Heart left ventricle (tissue), 13 donors: ENCODE measurements at regions not wholly inside any gene's neighbourhood (a gene's known extent, or its start where the extent isn't known, plus 50 kb on each side); places are given as distances from the start of the nearest gene placed in this dataset.

Experiments
- POLR2A ChIP-seq, 2 donors: fragments of 450-650 bp; IDR thresholded peaks; one replicate each; pipeline ENCODE4 v1.6.1; 2017; ENCODE audit warnings: antibody characterized with exemption in 2 of 2, mild to moderate bottlenecking in 2 of 2, moderate library complexity in 2 of 2
- TF ChIP-seq, protein P1 (sequence below), 12 donors: fragments of 200-600 bp; sonication (generic) in 4 of 12; IDR thresholded peaks; one replicate each; pipeline versions ENCODE4 v1.5.0 to v1.8.0; 2018 to 2022; ENCODE audit warnings: antibody characterized with exemption in 12 of 12, mild to moderate bottlenecking in 5 of 12
- donor health status: ischemic (EF 13 %, LVEDD 7.1; RV severe dilation, severe dysfunction).
- donor health status: DM: no; HTN: yes; CAD: no.
- donor health status: DM: no; HTN: no; CAD: no.
- donor health status: ischemic (EF 25% LVEDD 6.9; RV normal size, moderate dysfunction).
- donor health status: ischemic (EF 25% LVEDD 5.7; RV mildly dilated, moderate dysfunction).
- donor health status: ischemic (EF 35%, LVEDD 5.7; RV mildly dilated, moderate dysfunction).
- donor health status: nonischemic (EF 11% LVEDD 7.7; RV severe dilation, severe dysfunction).
- donor health status: DM: yes; HTN: yes; CAD: no.
- donor health status: PGD.
- donor health status: ischemic (EF 29% LVEDD 5.4; RV normal size, mild dysfunction).
- donor health status: nonischemic (EF 23%, LVEDD 6.1; RV moderate dilation, normal function).

DNA sequence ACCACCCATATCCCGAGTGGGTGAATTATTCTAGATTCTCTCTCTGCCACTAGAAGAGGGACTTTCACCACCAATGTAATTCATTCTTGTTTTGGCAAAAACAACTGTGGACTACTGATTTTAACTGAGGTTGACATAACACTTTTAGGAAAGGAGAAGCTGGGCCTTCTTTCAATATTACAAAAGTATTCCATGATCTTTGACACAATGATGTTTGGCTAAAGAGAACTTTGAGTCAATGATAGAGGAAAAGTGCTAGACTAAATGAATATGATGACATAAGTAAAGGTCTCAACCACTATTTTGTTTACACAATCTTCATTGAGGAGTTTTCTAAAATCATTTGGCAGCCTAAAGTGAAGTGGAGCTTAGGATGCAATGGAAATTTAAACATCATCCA, 336.9 kb upstream of the PDE4D start:
- TF ChIP-seq, protein P1, sequence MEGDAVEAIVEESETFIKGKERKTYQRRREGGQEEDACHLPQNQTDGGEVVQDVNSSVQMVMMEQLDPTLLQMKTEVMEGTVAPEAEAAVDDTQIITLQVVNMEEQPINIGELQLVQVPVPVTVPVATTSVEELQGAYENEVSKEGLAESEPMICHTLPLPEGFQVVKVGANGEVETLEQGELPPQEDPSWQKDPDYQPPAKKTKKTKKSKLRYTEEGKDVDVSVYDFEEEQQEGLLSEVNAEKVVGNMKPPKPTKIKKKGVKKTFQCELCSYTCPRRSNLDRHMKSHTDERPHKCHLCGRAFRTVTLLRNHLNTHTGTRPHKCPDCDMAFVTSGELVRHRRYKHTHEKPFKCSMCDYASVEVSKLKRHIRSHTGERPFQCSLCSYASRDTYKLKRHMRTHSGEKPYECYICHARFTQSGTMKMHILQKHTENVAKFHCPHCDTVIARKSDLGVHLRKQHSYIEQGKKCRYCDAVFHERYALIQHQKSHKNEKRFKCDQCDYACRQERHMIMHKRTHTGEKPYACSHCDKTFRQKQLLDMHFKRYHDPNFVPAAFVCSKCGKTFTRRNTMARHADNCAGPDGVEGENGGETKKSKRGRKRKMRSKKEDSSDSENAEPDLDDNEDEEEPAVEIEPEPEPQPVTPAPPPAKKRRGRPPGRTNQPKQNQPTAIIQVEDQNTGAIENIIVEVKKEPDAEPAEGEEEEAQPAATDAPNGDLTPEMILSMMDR (IDR thresholded peaks at IDR 0.05), result no peak
- TF ChIP-seq POLR2A (IDR thresholded peaks at IDR 0.05), result no peak
